ENCODE measurements at regions not wholly inside any gene's neighbourhood (a gene's known extent, or its start where the extent isn't known, plus 50 kb on each side); places are given as distances from the start of the nearest gene placed in this dataset.

DNA sequence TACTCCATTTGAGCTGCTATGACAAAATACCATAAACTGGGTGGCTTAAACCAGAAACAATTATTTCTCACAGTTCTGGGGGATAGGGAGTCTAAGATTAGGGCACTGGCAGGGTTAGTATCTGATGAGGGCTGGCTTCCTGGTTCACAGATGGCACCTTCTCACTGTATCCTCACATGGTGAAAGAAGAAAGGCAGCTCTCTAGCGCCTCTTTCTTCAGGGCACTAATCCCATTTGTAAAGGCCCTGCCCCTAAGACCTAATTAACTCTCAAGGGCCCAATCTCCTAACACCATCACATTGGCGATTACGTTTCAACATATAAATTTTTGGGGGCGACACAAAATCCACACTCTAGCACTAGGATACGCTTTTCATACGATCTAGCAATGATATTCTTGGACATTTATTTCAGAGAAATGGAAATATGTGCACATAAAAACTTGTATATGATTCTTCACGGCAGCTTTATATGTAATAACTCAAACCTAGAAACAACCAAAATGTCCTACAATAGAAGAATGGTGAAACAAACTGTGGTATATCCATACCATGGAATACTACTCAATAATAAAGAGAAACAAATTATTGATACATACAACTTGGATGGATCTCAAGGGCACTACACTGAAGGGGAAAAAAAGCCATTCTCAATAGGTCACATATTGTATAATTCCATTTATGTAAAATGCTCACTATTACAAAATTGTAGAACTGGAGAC is 111.0 kb downstream of the BCL2L11 start:
- TF ChIP-seq SIN3A (IDR thresholded peaks at IDR 0.05; ENCODE audit: borderline replicate concordance, insufficient read depth, low read length) (no peak), POLR2AphosphoS5 (IDR thresholded peaks at IDR 0.05; ENCODE audit: low read depth, low read length) (no peak), TAF1 (IDR thresholded peaks at IDR 0.05; ENCODE audit: borderline replicate concordance, insufficient read depth, low read length) (no peak), FOXP2 (optimal IDR thresholded peaks at IDR 0.05; ENCODE audit: borderline replicate concordance, extremely low read depth, extremely low read length, insufficient read depth) (no peak)
- TF ChIP-seq, protein P1, sequence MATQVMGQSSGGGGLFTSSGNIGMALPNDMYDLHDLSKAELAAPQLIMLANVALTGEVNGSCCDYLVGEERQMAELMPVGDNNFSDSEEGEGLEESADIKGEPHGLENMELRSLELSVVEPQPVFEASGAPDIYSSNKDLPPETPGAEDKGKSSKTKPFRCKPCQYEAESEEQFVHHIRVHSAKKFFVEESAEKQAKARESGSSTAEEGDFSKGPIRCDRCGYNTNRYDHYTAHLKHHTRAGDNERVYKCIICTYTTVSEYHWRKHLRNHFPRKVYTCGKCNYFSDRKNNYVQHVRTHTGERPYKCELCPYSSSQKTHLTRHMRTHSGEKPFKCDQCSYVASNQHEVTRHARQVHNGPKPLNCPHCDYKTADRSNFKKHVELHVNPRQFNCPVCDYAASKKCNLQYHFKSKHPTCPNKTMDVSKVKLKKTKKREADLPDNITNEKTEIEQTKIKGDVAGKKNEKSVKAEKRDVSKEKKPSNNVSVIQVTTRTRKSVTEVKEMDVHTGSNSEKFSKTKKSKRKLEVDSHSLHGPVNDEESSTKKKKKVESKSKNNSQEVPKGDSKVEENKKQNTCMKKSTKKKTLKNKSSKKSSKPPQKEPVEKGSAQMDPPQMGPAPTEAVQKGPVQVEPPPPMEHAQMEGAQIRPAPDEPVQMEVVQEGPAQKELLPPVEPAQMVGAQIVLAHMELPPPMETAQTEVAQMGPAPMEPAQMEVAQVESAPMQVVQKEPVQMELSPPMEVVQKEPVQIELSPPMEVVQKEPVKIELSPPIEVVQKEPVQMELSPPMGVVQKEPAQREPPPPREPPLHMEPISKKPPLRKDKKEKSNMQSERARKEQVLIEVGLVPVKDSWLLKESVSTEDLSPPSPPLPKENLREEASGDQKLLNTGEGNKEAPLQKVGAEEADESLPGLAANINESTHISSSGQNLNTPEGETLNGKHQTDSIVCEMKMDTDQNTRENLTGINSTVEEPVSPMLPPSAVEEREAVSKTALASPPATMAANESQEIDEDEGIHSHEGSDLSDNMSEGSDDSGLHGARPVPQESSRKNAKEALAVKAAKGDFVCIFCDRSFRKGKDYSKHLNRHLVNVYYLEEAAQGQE (IDR thresholded peaks at IDR 0.05; ENCODE audit: insufficient read depth in 1 of 2, low read depth in 2 of 2, low read length in 2 of 2), result no peak

DNA sequence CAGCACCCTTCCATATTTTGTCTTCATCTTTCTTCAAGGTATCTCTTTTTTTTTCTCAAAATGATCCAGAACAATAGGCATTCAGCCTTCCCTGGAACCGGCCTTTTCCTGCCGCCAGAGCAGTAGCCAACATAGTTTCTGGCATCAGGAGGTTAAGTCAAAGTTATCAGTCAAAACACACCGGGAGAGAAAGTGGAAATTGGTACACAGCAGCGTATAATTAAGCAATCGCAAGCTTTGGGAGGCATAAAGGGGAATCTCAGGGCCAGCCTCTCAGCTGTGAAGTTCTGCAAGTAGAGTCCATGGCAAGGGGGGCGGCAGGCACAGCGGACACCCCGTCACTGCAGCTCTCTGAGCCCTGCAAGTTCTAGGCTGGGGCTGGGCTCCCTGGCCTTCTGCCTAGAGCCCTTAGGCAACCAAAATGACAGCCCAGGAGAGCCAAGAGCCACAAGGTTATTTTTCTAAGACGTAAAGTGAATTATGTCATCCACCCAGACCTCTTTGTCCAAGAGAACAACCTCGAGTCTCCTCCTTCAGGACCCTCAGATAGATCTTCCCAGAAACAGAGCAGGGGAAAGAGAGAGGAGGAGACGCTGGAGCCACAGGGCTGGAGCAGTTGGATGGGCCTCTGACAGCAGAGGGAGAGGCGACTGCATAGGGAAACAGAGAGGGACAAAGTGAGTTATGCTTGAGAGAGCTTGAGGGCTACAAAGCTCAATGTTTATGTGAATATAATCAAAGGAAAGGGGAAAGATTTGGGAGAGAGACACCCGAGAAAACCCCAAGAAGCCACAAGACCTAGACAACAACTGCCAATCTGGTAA is 114.7 kb downstream of the BCL2L11 start:
- TF ChIP-seq TAF1 (IDR thresholded peaks at IDR 0.05; ENCODE audit: borderline replicate concordance, insufficient read depth, low read length), result no peak
- TF ChIP-seq, protein P1 (IDR thresholded peaks at IDR 0.05; ENCODE audit: insufficient read depth in 1 of 2, low read depth in 2 of 2, low read length in 2 of 2), result no peak
- no peak for TF ChIP-seq POLR2AphosphoS5 (IDR thresholded peaks at IDR 0.05; ENCODE audit: low read depth, low read length)
- no peak for TF ChIP-seq SIN3A (IDR thresholded peaks at IDR 0.05; ENCODE audit: borderline replicate concordance, insufficient read depth, low read length)
- no peak for TF ChIP-seq FOXP2 (optimal IDR thresholded peaks at IDR 0.05; ENCODE audit: borderline replicate concordance, extremely low read depth, extremely low read length, insufficient read depth)

DNA sequence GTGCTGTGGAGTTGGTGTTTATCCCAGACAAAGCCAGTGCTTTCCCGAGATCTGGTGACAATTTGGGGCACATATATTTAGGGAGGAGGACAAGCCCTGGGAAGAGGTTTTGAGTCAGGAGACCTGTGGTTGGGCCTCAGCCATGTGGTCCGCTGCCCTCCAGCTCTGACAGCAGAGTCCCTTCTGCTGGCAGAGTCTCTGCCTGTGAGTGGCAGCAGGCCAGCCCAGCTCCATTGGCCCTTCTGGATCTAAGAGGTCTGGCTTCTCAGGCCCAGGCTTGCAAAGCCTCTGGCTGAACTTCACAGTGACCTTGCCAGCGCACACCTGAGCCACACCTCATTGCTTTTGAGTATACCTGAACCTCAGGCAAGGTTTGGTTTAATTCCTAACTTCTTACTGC is 115.3 kb downstream of the BCL2L11 start:
- TF ChIP-seq FOXP2 (optimal IDR thresholded peaks at IDR 0.05; ENCODE audit: borderline replicate concordance, extremely low read depth, extremely low read length, insufficient read depth) (no peak), TAF1 (IDR thresholded peaks at IDR 0.05; ENCODE audit: borderline replicate concordance, insufficient read depth, low read length) (no peak), SIN3A (IDR thresholded peaks at IDR 0.05; ENCODE audit: borderline replicate concordance, insufficient read depth, low read length) (no peak), POLR2AphosphoS5 (IDR thresholded peaks at IDR 0.05; ENCODE audit: low read depth, low read length) (no peak)
- TF ChIP-seq, protein P1 (IDR thresholded peaks at IDR 0.05; ENCODE audit: insufficient read depth in 1 of 2, low read depth in 2 of 2, low read length in 2 of 2), result no peak

DNA sequence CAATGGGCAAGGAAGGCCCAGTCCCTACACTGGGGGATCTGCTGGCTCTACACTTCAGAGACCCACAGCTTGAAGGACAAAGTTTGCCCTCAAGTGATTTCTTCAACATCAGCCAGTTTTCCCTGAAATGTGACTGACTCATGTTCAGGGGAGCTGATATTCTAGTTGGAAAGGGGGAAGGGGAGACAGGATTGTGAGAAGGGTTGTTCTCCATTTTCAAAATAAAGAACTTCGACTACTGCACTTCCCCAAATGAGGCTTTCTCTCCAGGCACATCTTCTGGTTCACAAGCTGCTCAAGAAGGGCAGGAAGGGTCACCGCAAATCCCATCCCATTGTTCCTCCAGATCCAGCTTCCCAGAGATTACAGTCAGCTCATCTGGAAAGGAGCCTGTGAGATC is 117.6 kb downstream of the BCL2L11 start:
- no peak for TF ChIP-seq POLR2AphosphoS5 (IDR thresholded peaks at IDR 0.05; ENCODE audit: low read depth, low read length)
- no peak for TF ChIP-seq SIN3A (IDR thresholded peaks at IDR 0.05; ENCODE audit: borderline replicate concordance, insufficient read depth, low read length)
- TF ChIP-seq, protein P1 (IDR thresholded peaks at IDR 0.05; ENCODE audit: insufficient read depth in 1 of 2, low read depth in 2 of 2, low read length in 2 of 2), result no peak
- no peak for TF ChIP-seq FOXP2 (optimal IDR thresholded peaks at IDR 0.05; ENCODE audit: borderline replicate concordance, extremely low read depth, extremely low read length, insufficient read depth)
- no peak for TF ChIP-seq TAF1 (IDR thresholded peaks at IDR 0.05; ENCODE audit: borderline replicate concordance, insufficient read depth, low read length)

Measured in PFSK-1 (cell line).